Ishikawa (cell line): ENCODE measurements at regions not wholly inside any gene's neighbourhood (a gene's known extent, or its start where the extent isn't known, plus 50 kb on each side); places are given as distances from the start of the nearest gene placed in this dataset.

ENCODE experiments used
- CREB1 ChIP-seq: IDR thresholded peaks from 2 replicates; pipeline ENCODE4 v1.6.1; 2012; ENCODE audit warnings: low read depth
- EP300 ChIP-seq: IDR thresholded peaks from 2 replicates; pipeline ENCODE4 v1.6.1; 2012; ENCODE audit warnings: borderline replicate concordance
- YY1 ChIP-seq: IDR thresholded peaks from 2 replicates; pipeline ENCODE4 v1.6.1; 2012; ENCODE audit warnings: low read depth
- TF ChIP-seq, protein P1 (sequence below): IDR thresholded peaks from 2 replicates; pipeline ENCODE4 v1.6.1; 2012; ENCODE audit warnings: low read depth, mild to moderate bottlenecking

GRCh38 chr9:119477197-119477596 lies 108.0 kb upstream of the BRINP1 start:
- TF ChIP-seq, protein P1, sequence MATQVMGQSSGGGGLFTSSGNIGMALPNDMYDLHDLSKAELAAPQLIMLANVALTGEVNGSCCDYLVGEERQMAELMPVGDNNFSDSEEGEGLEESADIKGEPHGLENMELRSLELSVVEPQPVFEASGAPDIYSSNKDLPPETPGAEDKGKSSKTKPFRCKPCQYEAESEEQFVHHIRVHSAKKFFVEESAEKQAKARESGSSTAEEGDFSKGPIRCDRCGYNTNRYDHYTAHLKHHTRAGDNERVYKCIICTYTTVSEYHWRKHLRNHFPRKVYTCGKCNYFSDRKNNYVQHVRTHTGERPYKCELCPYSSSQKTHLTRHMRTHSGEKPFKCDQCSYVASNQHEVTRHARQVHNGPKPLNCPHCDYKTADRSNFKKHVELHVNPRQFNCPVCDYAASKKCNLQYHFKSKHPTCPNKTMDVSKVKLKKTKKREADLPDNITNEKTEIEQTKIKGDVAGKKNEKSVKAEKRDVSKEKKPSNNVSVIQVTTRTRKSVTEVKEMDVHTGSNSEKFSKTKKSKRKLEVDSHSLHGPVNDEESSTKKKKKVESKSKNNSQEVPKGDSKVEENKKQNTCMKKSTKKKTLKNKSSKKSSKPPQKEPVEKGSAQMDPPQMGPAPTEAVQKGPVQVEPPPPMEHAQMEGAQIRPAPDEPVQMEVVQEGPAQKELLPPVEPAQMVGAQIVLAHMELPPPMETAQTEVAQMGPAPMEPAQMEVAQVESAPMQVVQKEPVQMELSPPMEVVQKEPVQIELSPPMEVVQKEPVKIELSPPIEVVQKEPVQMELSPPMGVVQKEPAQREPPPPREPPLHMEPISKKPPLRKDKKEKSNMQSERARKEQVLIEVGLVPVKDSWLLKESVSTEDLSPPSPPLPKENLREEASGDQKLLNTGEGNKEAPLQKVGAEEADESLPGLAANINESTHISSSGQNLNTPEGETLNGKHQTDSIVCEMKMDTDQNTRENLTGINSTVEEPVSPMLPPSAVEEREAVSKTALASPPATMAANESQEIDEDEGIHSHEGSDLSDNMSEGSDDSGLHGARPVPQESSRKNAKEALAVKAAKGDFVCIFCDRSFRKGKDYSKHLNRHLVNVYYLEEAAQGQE = no peak
- TF ChIP-seq YY1 (no peak), CREB1 (no peak), EP300 (no peak)
